Left colon (tissue), 2 donors: ENCODE measurements at regions not wholly inside any gene's neighbourhood (a gene's known extent, or its start where the extent isn't known, plus 50 kb on each side); places are given as distances from the start of the nearest gene placed in this dataset.

Source experiments
- ATAC-seq: fragments of 200-7000 bp; cut with Tn5 transposase; one replicate; pipeline ENCODE4 v1.9.1; 2020; ENCODE audit warnings: mild to moderate bottlenecking, moderate library complexity
- DNase-seq, 2 donors: peaks; one replicate each; pipeline ENCODE4 v3.0.0-alpha.2; 2020
- intact Hi-C, 2 donors: fragments of 100-400 bp; cut with DNase I in 1 of 2; cut with micrococcal nuclease in 1 of 2; formaldehyde crosslinking; loops; one replicate each; pipeline versions ENCODE4 v1.11.2 to v1.14.0; 2022; cut with DNase I, micrococcal nuclease
- donor health status: DM: no; HTN: no; CAD: no.
- donor health status: DM: yes; HTN: yes; CAD: no.

- intact Hi-C loops = no loop called here
- ATAC-seq = no peak
- no peak for DNase-seq
Observed at GRCh38 chr6:138682704-138683527, 90.7 kb upstream of the CCDC28A start.

- intact Hi-C loops = no loop called here
- no peak for ATAC-seq
- DNase-seq = no peak
Observed at GRCh38 chr6:138685257-138685656, 88.3 kb upstream of the CCDC28A start.

- ATAC-seq (no peak), DNase-seq (no peak)
- intact Hi-C loops = no loop called here
Observed at GRCh38 chr6:138685781-138686180, 87.8 kb upstream of the CCDC28A start.

- DNase-seq = no peak
- no peak for ATAC-seq
- intact Hi-C loops = no loop called here
Observed at GRCh38 chr6:138688580-138688979, 85.0 kb upstream of the CCDC28A start.

GRCh38 chr6:138689849-138690248, 83.7 kb upstream of the CCDC28A start:
- intact Hi-C loops = no loop called here
- ATAC-seq = no peak
- DNase-seq = no peak

- ATAC-seq (no peak), DNase-seq (no peak)
- intact Hi-C loops = no loop called here
Observed at GRCh38 chr6:138690975-138691594, 82.5 kb upstream of the CCDC28A start.

GRCh38 chr6:138691595-138692057, 81.9 kb upstream of the CCDC28A start:
- no peak for DNase-seq
- peak; percentile 7 for ATAC-seq
- intact Hi-C loops = no loop called here

GRCh38 chr6:138692058-138692977, 81.3 kb upstream of the CCDC28A start:
- ATAC-seq (peak; percentile 64), DNase-seq (peak; percentile 51 to 82)
- intact Hi-C loops = no loop called here

GRCh38 chr6:138692978-138693909, 80.3 kb upstream of the CCDC28A start:
- ATAC-seq (peak; percentile 94), DNase-seq (peak; percentile 80 to 83)
- intact Hi-C loops = no loop called here

GRCh38 chr6:138695193-138695592, 78.4 kb upstream of the CCDC28A start:
- intact Hi-C loops = no loop called here
- ATAC-seq (no peak), DNase-seq (no peak)

- intact Hi-C loops = no loop called here
- ATAC-seq (no peak), DNase-seq (no peak)
Observed at GRCh38 chr6:138714493-138714892, 59.1 kb upstream of the CCDC28A start.

GRCh38 chr6:138716013-138716412, 57.6 kb upstream of the CCDC28A start:
- intact Hi-C loops = no loop called here
- ATAC-seq (no peak), DNase-seq (no peak)

GRCh38 chr6:138716971-138717665, 56.5 kb upstream of the CCDC28A start:
- no peak for DNase-seq
- intact Hi-C loops = no loop called here
- ATAC-seq = no peak

- no peak for ATAC-seq
- no peak for DNase-seq
- intact Hi-C loops = no loop called here
Observed at GRCh38 chr6:138719011-138719635, 54.4 kb upstream of the CCDC28A start.

GRCh38 chr6:138719744-138720143, 53.8 kb upstream of the CCDC28A start:
- ATAC-seq = no peak
- no peak for DNase-seq
- intact Hi-C loops = no loop called here

- DNase-seq = no peak
- ATAC-seq = no peak
- intact Hi-C loops = no loop called here
Observed at GRCh38 chr6:138722425-138723371, 50.9 kb upstream of the CCDC28A start.
